ENCODE measurements at regions not wholly inside any gene's neighbourhood (a gene's known extent, or its start where the extent isn't known, plus 50 kb on each side); places are given as distances from the start of the nearest gene placed in this dataset.

- no peaks in the 10 kb centered on the region for H3K9me3 ChIP-seq (replicated peaks in 1 of 2; ENCODE audit: control insufficient read depth in 1 of 2, insufficient read depth in 1 of 2, low read length in 2 of 2)
- no peak overlapping the region for H3K9ac ChIP-seq (ENCODE audit: insufficient read depth, low read length, poor library complexity, severe bottlenecking)
- Mint-ChIP-seq H3K27ac (no peak overlapping the region), H3K4me3 (no peak overlapping the region), H3K27me3 (ENCODE audit: low read depth in 3 of 3) (peaks cover 2 to 4% (median 3%) of the 10 kb centered on the region in 3 donors), H3K9me3 (peaks cover 0 to 5% (median 2%) of the 10 kb centered on the region in 7 donors), H3K4me1 (no peaks in the 10 kb centered on the region), H3K36me3 (no peaks in the 10 kb centered on the region)
- TF ChIP-seq CTCF (IDR thresholded peaks at IDR 0.05), result no peak
- H3K4me1 ChIP-seq (ENCODE audit: control insufficient read depth in 1 of 2, insufficient read depth in 2 of 2, low read length in 2 of 2), result no peaks in the 10 kb centered on the region
- H3K4me3 ChIP-seq (replicated peaks in 1 of 3; ENCODE audit: low read depth in 2 of 3, low read length in 3 of 3), result no peak overlapping the region
- H3K36me3 ChIP-seq (replicated peaks in 1 of 2; ENCODE audit: control insufficient read depth in 1 of 2, insufficient read depth in 2 of 2, low read length in 2 of 2), result no peaks in the 10 kb centered on the region
- no peaks in the 10 kb centered on the region for H3K27me3 ChIP-seq (ENCODE audit: control insufficient read depth in 2 of 2, insufficient read depth in 2 of 2, low read length in 2 of 2)
- intact Hi-C loops (cut with micrococcal nuclease), result no loop called here
- no peak for DNase-seq
- no peaks in the 10 kb centered on the region for H3K79me2 ChIP-seq (ENCODE audit: insufficient read depth, low read length)
- H3K27ac ChIP-seq (ENCODE audit: low read depth in 1 of 2, low read length in 2 of 2), result no peak overlapping the region
- no peak overlapping the region for H2AFZ ChIP-seq (ENCODE audit: insufficient read depth, low read depth, low read length, poor library complexity, severe bottlenecking)
- H4K20me1 ChIP-seq (ENCODE audit: insufficient read depth, low read length), result no peaks in the 10 kb centered on the region
- no peak overlapping the region for H3K4me2 ChIP-seq (replicated peaks; ENCODE audit: extremely low read depth, low read length, poor library complexity, severe bottlenecking)
Measured at GRCh38 chr6:92161953-92162352, 1257.4 kb downstream of the EPHA7 start.

GRCh38 chr6:92160226-92160625 lies 1259.1 kb downstream of the EPHA7 start:
- DNase-seq, result no peak
- intact Hi-C loops (cut with micrococcal nuclease), result no loop called here
- Histone ChIP-seq H4K20me1 (ENCODE audit: insufficient read depth, low read length) (no peaks in the 10 kb centered on the region), H3K27me3 (ENCODE audit: control insufficient read depth in 2 of 2, insufficient read depth in 2 of 2, low read length in 2 of 2) (no peaks in the 10 kb centered on the region), H3K27ac (ENCODE audit: low read depth in 1 of 2, low read length in 2 of 2) (no peak overlapping the region), H2AFZ (ENCODE audit: insufficient read depth, low read depth, low read length, poor library complexity, severe bottlenecking) (no peak overlapping the region), H3K9ac (ENCODE audit: insufficient read depth, low read length, poor library complexity, severe bottlenecking) (no peak overlapping the region), H3K9me3 (replicated peaks in 1 of 2; ENCODE audit: control insufficient read depth in 1 of 2, insufficient read depth in 1 of 2, low read length in 2 of 2) (no peaks in the 10 kb centered on the region), H3K4me2 (replicated peaks; ENCODE audit: extremely low read depth, low read length, poor library complexity, severe bottlenecking) (no peak overlapping the region), H3K4me1 (ENCODE audit: control insufficient read depth in 1 of 2, insufficient read depth in 2 of 2, low read length in 2 of 2) (no peaks in the 10 kb centered on the region), H3K4me3 (replicated peaks in 1 of 3; ENCODE audit: low read depth in 2 of 3, low read length in 3 of 3) (no peak overlapping the region), H3K36me3 (replicated peaks in 1 of 2; ENCODE audit: control insufficient read depth in 1 of 2, insufficient read depth in 2 of 2, low read length in 2 of 2) (no peaks in the 10 kb centered on the region), H3K79me2 (ENCODE audit: insufficient read depth, low read length) (no peaks in the 10 kb centered on the region)
- Mint-ChIP-seq H3K36me3 (no peaks in the 10 kb centered on the region), H3K9me3 (peaks cover 0 to 5% (median 2%) of the 10 kb centered on the region in 7 donors), H3K27ac (no peak overlapping the region), H3K4me1 (no peaks in the 10 kb centered on the region), H3K27me3 (ENCODE audit: low read depth in 3 of 3) (peaks cover 2 to 4% (median 3%) of the 10 kb centered on the region in 3 donors), H3K4me3 (no peak overlapping the region)
- no peak for TF ChIP-seq CTCF (IDR thresholded peaks at IDR 0.05)
- WGBS (ENCODE audit: insufficient coverage), result no CpG with 5 or more reads among the region's 3 CpGs
